Right lobe of liver (tissue), 4 donors: ENCODE measurements at regions not wholly inside any gene's neighbourhood (a gene's known extent, or its start where the extent isn't known, plus 50 kb on each side); places are given as distances from the start of the nearest gene placed in this dataset.
"Not testable (repeated sequence)": the region's sequence is repeated elsewhere in the genome, so short reads cannot be mapped to it uniquely, and the experiment has no call there.

Experiments used
- CTCF ChIP-seq, 4 donors: fragments of 200-600 bp in 3 of 4; fragments of 450-650 bp in 1 of 4; IDR thresholded peaks; one replicate each; pipeline versions ENCODE4 v1.5.1 to v1.8.0; 2016 to 2022; ENCODE audit warnings: antibody characterized with exemption in 4 of 4, mild to moderate bottlenecking in 2 of 4
- POLR2A ChIP-seq: fragments of 450-650 bp; IDR thresholded peaks from one replicate; pipeline ENCODE4 v1.6.1; 2017; ENCODE audit warnings: antibody characterized with exemption, mild to moderate bottlenecking
- donor health status: DM: no; HTN: no; CAD: no.
- donor health status: DM: no; HTN: no; CAD: no.
- donor health status: DM: no; HTN: yes; CAD: no.

GRCh38 chr6:67880343-67880742, 754.7 kb upstream of the ADGRB3 start:
- TF ChIP-seq CTCF (IDR thresholded peaks at IDR 0.05); POLR2A: not testable (repeated sequence)
